ENCODE measurements at regions not wholly inside any gene's neighbourhood (a gene's known extent, or its start where the extent isn't known, plus 50 kb on each side); places are given as distances from the start of the nearest gene placed in this dataset.
"Not testable (repeated sequence)": the region's sequence is repeated elsewhere in the genome, so short reads cannot be mapped to it uniquely, and the experiment has no call there.

DNA sequence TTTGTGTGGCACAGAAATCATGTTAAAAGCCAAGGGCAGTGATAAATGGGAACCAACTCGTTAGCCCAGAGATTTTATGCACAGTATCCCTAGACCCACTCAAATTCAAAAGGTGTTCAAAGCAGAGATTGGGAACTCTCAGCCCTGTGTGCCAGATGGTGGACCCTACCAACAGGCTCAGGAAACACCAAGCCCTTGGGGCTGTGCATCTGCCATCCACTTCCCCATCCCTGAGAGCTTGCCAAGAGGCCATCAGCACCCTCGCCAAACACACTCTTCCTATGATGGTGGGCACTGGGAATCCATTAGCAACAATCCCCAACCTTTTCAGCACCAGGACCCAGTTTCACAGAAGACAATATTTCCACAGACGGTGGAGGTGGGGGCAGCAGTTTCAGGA, 194.2 kb upstream of the NFIA start:
- DNase-seq (ENCODE audit: insufficient read length, low spot score), result no peak
- no peak for TF ChIP-seq POLR2A (IDR thresholded peaks at IDR 0.05; ENCODE audit: low read depth, low read length)
- FAIRE-seq, result no peak

DNA sequence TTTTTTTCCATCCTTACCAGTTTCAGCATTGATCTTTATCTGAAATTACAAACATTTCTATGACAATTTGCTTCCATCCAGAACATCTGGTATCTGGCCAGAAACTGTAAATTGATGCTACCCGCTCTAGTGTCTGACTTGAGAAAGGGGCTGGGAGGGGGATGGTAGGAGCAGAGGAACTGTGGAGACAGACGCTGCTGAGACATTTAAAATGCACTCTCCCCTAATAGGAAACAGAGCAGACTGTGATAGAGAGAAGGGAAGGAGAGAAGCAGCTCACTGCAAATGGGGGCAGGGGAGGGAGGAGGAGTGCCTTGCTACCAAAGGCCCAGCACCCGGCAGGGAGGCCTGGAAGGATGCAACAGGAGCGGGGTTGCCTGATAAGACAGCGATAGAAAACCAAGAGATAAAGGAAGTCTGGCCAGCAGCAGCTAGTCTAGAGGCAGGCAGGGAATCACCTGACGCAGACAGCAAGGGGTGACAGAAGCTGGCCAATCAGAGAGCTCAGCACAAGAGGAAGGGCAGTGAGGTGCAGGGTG, 195.5 kb upstream of the NFIA start:
- no peak for FAIRE-seq
- DNase-seq (ENCODE audit: insufficient read length, low spot score), result no peak
- no peak for TF ChIP-seq POLR2A (IDR thresholded peaks at IDR 0.05; ENCODE audit: low read depth, low read length)

DNA sequence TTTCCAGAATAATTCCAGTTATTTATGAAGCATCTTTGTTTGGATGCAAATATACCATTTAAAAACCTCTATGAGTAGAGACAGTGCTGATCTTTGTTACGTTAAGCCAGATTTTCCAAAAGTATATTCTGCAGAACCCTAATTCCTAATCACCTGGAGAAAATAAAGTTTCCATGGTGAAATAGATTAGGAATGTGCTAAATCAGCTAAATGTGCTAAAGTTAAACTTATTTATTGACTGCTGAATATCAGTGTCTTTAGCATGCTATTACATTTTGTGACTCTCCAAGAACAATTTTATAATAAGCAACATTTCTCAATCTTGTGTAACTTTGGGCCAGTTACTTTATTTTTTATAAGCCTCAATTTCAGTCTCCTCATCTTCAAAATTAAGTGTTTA, 196.3 kb upstream of the NFIA start:
- no peak for TF ChIP-seq POLR2A (IDR thresholded peaks at IDR 0.05; ENCODE audit: low read depth, low read length)
- DNase-seq (ENCODE audit: insufficient read length, low spot score), result no peak
- FAIRE-seq, result no peak

DNA sequence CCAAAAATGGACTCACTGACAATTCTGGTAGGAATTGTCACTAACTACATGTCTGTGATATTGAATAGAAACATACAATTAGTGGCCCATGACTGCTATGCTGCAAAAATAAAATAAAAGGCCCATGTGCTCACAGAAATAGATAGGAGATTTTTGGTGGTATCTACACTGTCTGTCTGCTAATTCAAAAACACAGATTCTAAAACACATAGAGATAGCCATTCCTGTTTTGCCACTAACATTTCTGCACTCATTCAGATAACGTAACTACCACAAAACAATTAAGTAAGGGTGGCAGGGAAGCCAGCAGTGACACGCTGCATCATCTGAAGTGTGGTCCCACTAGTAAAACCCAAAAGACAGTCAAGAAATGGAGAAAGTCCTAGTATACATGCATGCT, 202.2 kb upstream of the NFIA start:
- no peak for TF ChIP-seq POLR2A (IDR thresholded peaks at IDR 0.05; ENCODE audit: low read depth, low read length)
- FAIRE-seq (no peak), DNase-seq (ENCODE audit: insufficient read length, low spot score) (no peak)

DNA sequence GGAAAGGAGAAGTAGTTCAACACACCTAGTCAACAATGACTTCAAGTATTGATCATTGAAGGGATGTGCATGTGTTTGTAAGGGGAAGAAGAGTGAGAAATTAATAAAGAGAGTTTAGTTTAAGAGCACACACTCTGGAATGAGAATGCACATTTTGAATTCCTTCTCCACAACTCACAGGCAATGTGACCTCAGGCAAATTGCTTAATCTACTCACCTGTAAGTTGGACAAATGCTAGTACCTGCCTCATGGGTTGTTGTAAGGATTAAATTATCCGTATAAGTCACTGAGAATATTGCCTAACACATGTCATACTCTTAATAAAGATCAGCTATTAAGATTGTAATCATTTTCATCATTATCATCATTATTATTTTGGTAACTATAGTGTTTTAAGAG, 204.0 kb upstream of the NFIA start:
- no peak for TF ChIP-seq POLR2A (IDR thresholded peaks at IDR 0.05; ENCODE audit: low read depth, low read length)
- FAIRE-seq, result no peak
- DNase-seq (ENCODE audit: insufficient read length, low spot score), result no peak

DNA sequence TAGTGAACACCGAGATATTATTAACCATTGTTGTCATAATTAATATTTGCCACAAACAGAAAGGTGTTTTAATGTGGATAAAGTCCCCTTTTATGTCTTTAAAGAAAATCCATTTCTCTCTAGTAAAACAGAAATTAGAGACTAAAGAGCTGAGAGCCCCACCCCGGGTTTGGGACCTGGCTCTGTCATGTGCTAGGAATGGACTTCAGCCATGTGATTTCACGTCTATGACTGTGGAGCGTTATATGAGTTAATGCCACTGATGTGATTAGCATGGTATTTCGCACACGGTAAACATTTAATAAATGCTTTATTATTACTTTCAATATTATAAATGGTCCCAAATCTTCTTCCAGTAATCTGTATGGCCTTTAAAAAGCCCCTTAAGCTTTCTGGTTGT, 205.0 kb upstream of the NFIA start:
- no peak for TF ChIP-seq POLR2A (IDR thresholded peaks at IDR 0.05; ENCODE audit: low read depth, low read length)
- FAIRE-seq, result no peak

DNA sequence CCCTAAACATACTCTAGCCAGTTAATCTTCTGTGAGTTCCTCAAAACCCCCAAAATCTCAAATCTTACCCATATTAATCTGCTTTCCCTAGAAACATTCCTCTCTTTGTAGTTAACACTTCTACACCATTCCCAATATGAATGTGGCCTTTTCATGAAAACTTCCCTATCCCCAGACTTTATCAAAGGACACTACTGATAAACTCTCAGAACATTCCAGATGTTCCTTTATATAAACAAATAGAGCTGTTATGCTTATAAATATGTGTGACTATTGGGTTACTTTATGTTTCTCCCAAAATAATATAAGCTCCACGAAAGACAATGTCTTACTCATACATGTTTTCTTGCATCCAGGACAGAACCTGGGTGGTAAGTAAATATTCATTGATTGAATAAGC, 205.4 kb upstream of the NFIA start:
- TF ChIP-seq POLR2A (IDR thresholded peaks at IDR 0.05; ENCODE audit: low read depth, low read length), result no peak
- FAIRE-seq, result no peak
- DNase-seq (ENCODE audit: insufficient read length, low spot score), result no peak

More for the DNA sequence above, 205.0 kb upstream of the NFIA start:
- DNase-seq (ENCODE audit: insufficient read length, low spot score), result no peak

DNA sequence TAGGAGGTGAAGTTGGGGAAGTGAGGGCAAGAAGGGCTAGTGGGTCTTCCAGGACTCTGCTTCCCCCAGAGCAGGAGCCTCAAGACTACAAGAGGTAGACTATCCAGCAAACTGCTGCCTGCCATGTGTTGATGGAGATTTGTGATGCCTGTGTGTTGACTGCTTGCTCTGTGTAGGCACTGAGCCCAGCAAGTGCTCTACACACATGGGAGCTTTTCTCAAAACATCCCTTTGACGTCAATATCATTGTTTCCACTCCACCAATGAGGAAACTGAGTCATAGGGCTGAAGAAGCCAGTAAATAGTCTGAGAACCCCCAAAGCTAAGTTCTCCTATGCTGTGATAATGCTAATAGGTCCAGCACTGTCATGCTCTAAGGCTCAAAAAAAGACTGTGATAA, 207.2 kb upstream of the NFIA start:
- FAIRE-seq (no peak), DNase-seq (ENCODE audit: insufficient read length, low spot score) (no peak)
- TF ChIP-seq POLR2A (IDR thresholded peaks at IDR 0.05; ENCODE audit: low read depth, low read length), result no peak

DNA sequence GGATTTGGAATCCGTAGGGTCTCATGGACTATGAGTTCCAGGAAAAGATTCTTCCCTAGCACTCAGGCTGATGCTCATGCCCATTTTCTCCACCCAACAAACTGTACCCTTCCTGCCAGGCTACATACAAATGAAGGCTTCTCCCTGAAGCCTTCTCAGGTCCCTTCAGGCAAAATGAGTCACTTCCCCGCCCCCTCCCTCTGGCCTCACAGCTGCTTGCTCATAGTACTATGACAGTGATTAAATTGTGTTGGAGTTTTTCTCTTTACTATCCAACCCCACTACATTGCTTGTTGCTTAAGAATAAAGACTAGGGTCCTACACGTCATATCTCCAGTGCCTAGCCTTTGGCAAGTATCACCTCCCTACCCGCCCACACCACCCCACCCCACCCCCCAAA, 207.6 kb upstream of the NFIA start:
- DNase-seq (ENCODE audit: insufficient read length, low spot score) (peak; percentile 22), FAIRE-seq (peak; percentile 71)
- no peak for TF ChIP-seq POLR2A (IDR thresholded peaks at IDR 0.05; ENCODE audit: low read depth, low read length)

DNA sequence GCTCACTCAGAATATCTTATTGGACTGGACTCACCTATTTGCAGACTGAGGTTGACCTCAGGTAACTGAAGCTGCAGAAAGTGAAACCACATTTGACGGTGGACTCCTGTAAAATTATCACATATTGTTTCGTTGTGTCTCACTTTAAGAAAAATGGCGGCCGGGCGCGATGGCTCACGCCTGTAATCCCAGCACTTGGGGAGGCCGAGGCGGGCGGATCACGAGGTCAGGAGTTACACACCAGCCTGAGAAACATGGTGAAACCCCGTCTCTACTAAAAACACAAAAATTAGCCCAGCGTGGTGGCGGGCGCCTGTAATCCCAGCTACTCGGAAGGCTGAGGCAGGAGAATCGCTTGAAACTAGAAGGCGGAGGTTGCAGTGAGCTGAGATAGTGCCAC, 209.0 kb upstream of the NFIA start:
- DNase-seq (ENCODE audit: insufficient read length, low spot score); FAIRE-seq: not testable (repeated sequence)

DNA sequence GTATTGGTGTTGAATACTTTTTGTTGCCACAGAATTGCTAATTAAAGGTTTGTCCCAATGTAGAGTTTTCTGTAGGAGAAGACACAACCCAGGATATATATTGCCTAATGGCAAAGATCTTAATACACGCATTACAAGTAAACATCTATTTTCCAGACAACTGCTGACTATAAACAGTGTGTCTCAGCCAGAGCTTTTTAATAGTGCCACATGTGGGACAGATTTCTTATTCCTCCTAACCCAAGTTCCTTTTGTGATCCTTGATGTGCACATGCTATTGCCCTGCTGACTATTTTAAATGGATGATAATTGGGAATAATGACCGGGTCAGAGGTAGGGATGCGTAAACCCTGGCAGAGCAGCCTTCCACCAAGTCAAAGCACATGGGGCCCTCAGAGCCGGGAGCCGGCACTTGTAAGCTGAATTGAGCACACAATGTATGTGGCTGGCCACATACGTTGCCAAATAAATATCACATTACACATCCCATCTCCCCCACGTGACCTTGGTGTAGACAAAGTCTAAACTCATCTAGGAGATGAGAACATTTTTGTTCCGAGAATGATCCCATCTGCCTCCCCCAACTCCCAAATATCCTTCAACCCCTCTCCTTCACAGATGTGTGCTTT, 209.8 kb upstream of the NFIA start:
- FAIRE-seq (no peak), DNase-seq (ENCODE audit: insufficient read length, low spot score) (no peak)
- no peak for TF ChIP-seq POLR2A (IDR thresholded peaks at IDR 0.05; ENCODE audit: low read depth, low read length)

DNA sequence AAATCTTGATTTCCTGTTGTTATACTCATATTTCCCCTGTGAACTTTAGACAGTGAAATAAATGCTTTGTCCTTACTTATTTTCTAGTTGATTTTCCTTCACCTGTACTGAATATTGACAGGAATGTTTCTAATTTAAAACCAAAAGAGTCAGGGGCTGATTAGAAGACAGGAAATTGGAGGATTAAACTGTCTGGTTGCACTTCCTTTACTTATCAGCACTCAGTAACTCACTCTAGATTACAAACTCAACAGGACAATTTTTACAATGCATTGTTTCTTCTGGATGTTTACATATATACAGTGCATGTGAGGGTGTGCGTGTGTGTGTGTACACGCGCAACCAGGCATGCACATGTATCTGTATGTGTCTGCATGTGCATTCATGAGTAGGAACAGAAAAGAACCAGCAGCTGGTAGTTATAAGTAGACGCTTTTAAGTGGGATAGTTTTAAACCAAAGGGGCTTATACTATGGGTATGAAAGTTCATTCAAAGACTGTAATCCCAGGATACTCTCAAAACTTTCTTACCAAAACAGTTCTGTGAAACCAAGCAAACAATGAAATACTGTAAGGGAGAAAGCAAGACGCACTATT, 212.0 kb upstream of the NFIA start:
- no peak for TF ChIP-seq POLR2A (IDR thresholded peaks at IDR 0.05; ENCODE audit: low read depth, low read length)
- FAIRE-seq, result no peak
- no peak for DNase-seq (ENCODE audit: insufficient read length, low spot score)

DNA sequence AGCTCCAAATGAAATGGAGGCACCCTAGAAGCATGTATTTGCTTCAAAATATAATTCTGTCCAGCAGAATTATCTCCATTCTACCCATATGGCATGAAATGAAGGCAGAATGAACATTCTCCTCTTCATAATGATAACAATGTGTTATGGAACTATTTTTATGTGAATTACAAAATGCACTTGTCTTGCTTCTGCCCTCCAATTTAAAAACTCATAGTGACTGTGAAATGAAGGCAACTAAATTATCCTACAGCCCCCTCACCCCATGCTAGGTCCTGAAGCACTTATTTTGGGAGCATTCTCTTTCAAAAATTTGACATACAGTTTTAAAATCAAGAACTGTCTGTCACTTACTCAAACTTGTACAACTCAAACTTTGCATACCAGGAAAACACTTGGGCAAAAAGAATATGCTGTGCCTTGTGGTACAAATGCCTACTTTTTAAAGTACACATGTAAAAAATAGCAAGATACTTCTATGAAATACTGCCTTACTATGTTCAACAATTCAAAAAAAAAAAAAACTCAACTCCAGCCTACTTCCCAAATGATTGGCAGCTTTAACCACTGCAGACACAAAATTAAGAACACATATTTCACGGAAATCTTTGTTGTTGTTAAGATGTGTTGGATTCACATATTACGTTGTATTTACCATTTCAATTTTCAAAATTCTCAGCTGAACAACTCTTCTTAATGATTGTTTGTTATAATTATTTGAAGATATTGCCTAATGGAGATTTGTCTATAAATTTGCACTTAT, 213.3 kb upstream of the NFIA start:
- no peak for FAIRE-seq

DNA sequence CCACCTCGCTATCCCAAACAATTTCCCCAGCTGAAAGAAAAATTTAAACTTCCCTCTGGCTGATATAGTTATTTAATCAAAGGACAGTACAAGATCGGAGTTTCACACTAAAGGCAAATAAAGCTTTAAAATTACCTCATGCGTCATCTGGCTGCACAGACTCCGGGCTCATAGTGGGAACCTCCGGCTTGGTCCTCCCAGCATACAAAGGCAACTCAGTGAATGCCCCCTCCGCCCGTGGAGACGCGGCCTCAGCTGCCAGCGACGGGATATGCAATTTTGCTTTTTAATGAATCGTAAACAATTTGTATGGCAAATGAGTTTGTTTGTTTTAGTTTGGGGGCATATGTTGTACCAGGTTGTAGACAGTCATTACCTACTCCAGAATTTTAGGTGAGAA, 214.6 kb upstream of the NFIA start:
- DNase-seq (ENCODE audit: insufficient read length, low spot score) (no peak), FAIRE-seq (no peak)
- no peak for TF ChIP-seq POLR2A (IDR thresholded peaks at IDR 0.05; ENCODE audit: low read depth, low read length)

More for the DNA sequence above, 213.3 kb upstream of the NFIA start:
- DNase-seq (ENCODE audit: insufficient read length, low spot score), result no peak
- TF ChIP-seq POLR2A (IDR thresholded peaks at IDR 0.05; ENCODE audit: low read depth, low read length), result no peak
